ENCODE measurements at regions not wholly inside any gene's neighbourhood (a gene's known extent, or its start where the extent isn't known, plus 50 kb on each side); places are given as distances from the start of the nearest gene placed in this dataset.

- TF ChIP-seq ETS1 (IDR thresholded peaks at IDR 0.05): no peak
- TF ChIP-seq NANOG (IDR thresholded peaks at IDR 0.05; ENCODE audit: borderline replicate concordance): no peak
- no peak for TF ChIP-seq CREB1 (CRISPR knock-in tag; IDR thresholded peaks at IDR 0.05; ENCODE audit: low read depth)
- no peak for TF ChIP-seq ZNF331 (CRISPR knock-in tag; IDR thresholded peaks at IDR 0.05; ENCODE audit: low read depth)
- TF ChIP-seq, protein P1, sequence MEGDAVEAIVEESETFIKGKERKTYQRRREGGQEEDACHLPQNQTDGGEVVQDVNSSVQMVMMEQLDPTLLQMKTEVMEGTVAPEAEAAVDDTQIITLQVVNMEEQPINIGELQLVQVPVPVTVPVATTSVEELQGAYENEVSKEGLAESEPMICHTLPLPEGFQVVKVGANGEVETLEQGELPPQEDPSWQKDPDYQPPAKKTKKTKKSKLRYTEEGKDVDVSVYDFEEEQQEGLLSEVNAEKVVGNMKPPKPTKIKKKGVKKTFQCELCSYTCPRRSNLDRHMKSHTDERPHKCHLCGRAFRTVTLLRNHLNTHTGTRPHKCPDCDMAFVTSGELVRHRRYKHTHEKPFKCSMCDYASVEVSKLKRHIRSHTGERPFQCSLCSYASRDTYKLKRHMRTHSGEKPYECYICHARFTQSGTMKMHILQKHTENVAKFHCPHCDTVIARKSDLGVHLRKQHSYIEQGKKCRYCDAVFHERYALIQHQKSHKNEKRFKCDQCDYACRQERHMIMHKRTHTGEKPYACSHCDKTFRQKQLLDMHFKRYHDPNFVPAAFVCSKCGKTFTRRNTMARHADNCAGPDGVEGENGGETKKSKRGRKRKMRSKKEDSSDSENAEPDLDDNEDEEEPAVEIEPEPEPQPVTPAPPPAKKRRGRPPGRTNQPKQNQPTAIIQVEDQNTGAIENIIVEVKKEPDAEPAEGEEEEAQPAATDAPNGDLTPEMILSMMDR (conservative IDR thresholded peaks at IDR 0.05; ENCODE audit: low read depth in 2 of 2): no peak
Observed at GRCh38 chr9:118503236-118503635, 799.0 kb downstream of the TLR4 start (continued).

- Histone ChIP-seq H3K4me2 (no peak overlapping the region), H3K79me2 (replicated peaks; ENCODE audit: insufficient read depth) (no peaks in the 10 kb centered on the region), H3K9me2 (ENCODE audit: insufficient read depth) (no peaks in the 10 kb centered on the region; the same call in 1 of the 2 replicates), H4K20me1 (replicated peaks; ENCODE audit: insufficient read depth) (no peaks in the 10 kb centered on the region), H2AFZ (no peak overlapping the region), H3F3A (replicated peaks; ENCODE audit: low read depth) (no peaks in the 10 kb centered on the region), H3K27ac (ENCODE audit: low read depth) (no peak overlapping the region), H3K27me3 (ENCODE audit: insufficient read depth) (no peaks in the 10 kb centered on the region), H3K4me1 (ENCODE audit: insufficient read depth) (no peaks in the 10 kb centered on the region), H3K4me3 (no peak overlapping the region), H3K36me3 (ENCODE audit: insufficient read depth) (no peaks in the 10 kb centered on the region)
- Mint-ChIP-seq H3K27me3 (ENCODE audit: insufficient read depth, low read depth, poor library complexity) (peaks cover 2% of the 10 kb centered on the region), H3K4me3 (no peak overlapping the region), H3K27ac (no peak overlapping the region), H3K9me3 (peaks cover 20% of the 10 kb centered on the region), H3K4me1 (no peaks in the 10 kb centered on the region), H3K36me3 (ENCODE audit: low read depth) (peaks cover 4% of the 10 kb centered on the region; the same call in 1 of the 3 replicates)
- DNase-seq (ENCODE audit: low spot score) (no peak), ATAC-seq (no peak)
- TF ChIP-seq CREB1 (CRISPR knock-in tag; IDR thresholded peaks at IDR 0.05; ENCODE audit: low read depth): no peak
- no peak for TF ChIP-seq ETS1 (IDR thresholded peaks at IDR 0.05)
- TF ChIP-seq EZH2 (IDR thresholded peaks at IDR 0.05; ENCODE audit: low read depth, unreplicated experiment): no peak
- TF ChIP-seq STAT1 (IDR thresholded peaks at IDR 0.05; ENCODE audit: unreplicated experiment): no peak
- TF ChIP-seq ZNF462 (CRISPR knock-in tag; IDR thresholded peaks at IDR 0.05): no peak
- TF ChIP-seq EZH2phosphoT487 (IDR thresholded peaks at IDR 0.05; ENCODE audit: unreplicated experiment): no peak
- no peak for TF ChIP-seq REST (IDR thresholded peaks at IDR 0.05; ENCODE audit: unreplicated experiment)
- no peak for TF ChIP-seq JUNB (IDR thresholded peaks at IDR 0.05; ENCODE audit: unreplicated experiment)
- no peak for TF ChIP-seq ZNF331 (CRISPR knock-in tag; IDR thresholded peaks at IDR 0.05; ENCODE audit: low read depth)
Observed at GRCh38 chr9:118510711-118511110, 806.5 kb downstream of the TLR4 start.

Measured in GM23338 (cell line).